Activated T-cell treated with anti-CD3 and anti-CD28 coated beads, Interleukin-2, amount 50 U/mL, for 72 hours (primary cell): ENCODE measurements at regions not wholly inside any gene's neighbourhood (a gene's known extent, or its start where the extent isn't known, plus 50 kb on each side); places are given as distances from the start of the nearest gene placed in this dataset.

Source experiments
- ATAC-seq, 2 donors: fragments of 150-1000 bp; cut with Tn5 transposase; replicated peaks in 1 of 2; 2 replicates each; pipeline ENCODE4 v1.10.0; 2021; ENCODE audit warnings: moderate library complexity in 2 of 2, mild to moderate bottlenecking in 1 of 2
- DNase-seq, 2 donors: peaks; one replicate each; pipeline ENCODE4 v3.0.0; 2021 to 2022; ENCODE audit warnings: mixed read lengths in 1 of 2
- H3K27ac Mint-ChIP-seq: one replicate; pipeline ENCODE4 v1.8.0; 2022; ENCODE audit warnings: mild to moderate bottlenecking, moderate library complexity, mixed read lengths
- H3K27me3 Mint-ChIP-seq: one replicate; pipeline ENCODE4 v1.8.0; 2022; ENCODE audit warnings: low read depth, mixed read lengths
- H3K36me3 Mint-ChIP-seq, 2 donors: one replicate each; pipeline ENCODE4 v1.8.0; 2022; ENCODE audit warnings: mixed read lengths in 2 of 2, mild to moderate bottlenecking in 1 of 2; ENCODE audit not compliant: insufficient read depth in 2 of 2
- H3K4me1 Mint-ChIP-seq: one replicate; pipeline ENCODE4 v1.8.0; 2022; ENCODE audit warnings: low read depth, mixed read lengths
- H3K4me3 Mint-ChIP-seq, 2 donors: one replicate each; pipeline ENCODE4 v1.8.0; 2022; ENCODE audit warnings: mild to moderate bottlenecking in 2 of 2, mixed read lengths in 2 of 2, moderate library complexity in 2 of 2
- H3K9me3 Mint-ChIP-seq, 2 donors: one replicate each; pipeline ENCODE4 v1.8.0; 2022; ENCODE audit warnings: mixed read lengths in 2 of 2

- no peaks in the 10 kb centered on the region for H3K4me1 Mint-ChIP-seq
- H3K4me3 Mint-ChIP-seq = no peak overlapping the region
- no peak for DNase-seq
- H3K9me3 Mint-ChIP-seq = no peaks in the 10 kb centered on the region
- H3K36me3 Mint-ChIP-seq = no peaks in the 10 kb centered on the region
- peaks cover 12% of the 10 kb centered on the region for H3K27me3 Mint-ChIP-seq
- no peak overlapping the region for H3K27ac Mint-ChIP-seq
- ATAC-seq = no peak
Observed at GRCh38 chr16:50881956-50882355, 140.1 kb downstream of the CYLD start.

GRCh38 chr16:50881331-50881830 is 139.5 kb downstream of the CYLD start:
- H3K4me3 Mint-ChIP-seq = no peak overlapping the region
- no peak for ATAC-seq
- H3K4me1 Mint-ChIP-seq = no peaks in the 10 kb centered on the region
- DNase-seq = no peak
- no peaks in the 10 kb centered on the region for H3K36me3 Mint-ChIP-seq
- peaks cover 12% of the 10 kb centered on the region for H3K27me3 Mint-ChIP-seq
- H3K9me3 Mint-ChIP-seq = no peaks in the 10 kb centered on the region
- no peak overlapping the region for H3K27ac Mint-ChIP-seq

- ATAC-seq (no peak), DNase-seq (no peak)
- Mint-ChIP-seq H3K4me3 (no peak overlapping the region), H3K27ac (no peak overlapping the region), H3K36me3 (no peaks in the 10 kb centered on the region), H3K9me3 (no peaks in the 10 kb centered on the region), H3K4me1 (no peaks in the 10 kb centered on the region), H3K27me3 (peaks cover 12% of the 10 kb centered on the region)
Observed at GRCh38 chr16:50880926-50881325, 139.0 kb downstream of the CYLD start.

- no peak overlapping the region for H3K27ac Mint-ChIP-seq
- H3K9me3 Mint-ChIP-seq = no peaks in the 10 kb centered on the region
- H3K36me3 Mint-ChIP-seq = no peaks in the 10 kb centered on the region
- H3K4me3 Mint-ChIP-seq = no peak overlapping the region
- no peaks in the 10 kb centered on the region for H3K4me1 Mint-ChIP-seq
- ATAC-seq (no peak), DNase-seq (no peak)
- peaks cover 12% of the 10 kb centered on the region for H3K27me3 Mint-ChIP-seq
Observed at GRCh38 chr16:50879873-50880695, 138.2 kb downstream of the CYLD start.

GRCh38 chr16:50878966-50879615 is 137.2 kb downstream of the CYLD start:
- peaks cover 12% of the 10 kb centered on the region for H3K27me3 Mint-ChIP-seq
- no peaks in the 10 kb centered on the region for H3K36me3 Mint-ChIP-seq
- ATAC-seq (no peak), DNase-seq (no peak)
- H3K4me3 Mint-ChIP-seq = no peak overlapping the region
- no peaks in the 10 kb centered on the region for H3K9me3 Mint-ChIP-seq
- no peak overlapping the region for H3K27ac Mint-ChIP-seq
- H3K4me1 Mint-ChIP-seq = no peaks in the 10 kb centered on the region

GRCh38 chr16:50878536-50878935 is 136.7 kb downstream of the CYLD start:
- ATAC-seq (no peak), DNase-seq (no peak)
- Mint-ChIP-seq H3K27me3 (peaks cover 11% of the 10 kb centered on the region), H3K27ac (no peak overlapping the region), H3K4me3 (no peak overlapping the region), H3K4me1 (no peaks in the 10 kb centered on the region), H3K9me3 (no peaks in the 10 kb centered on the region), H3K36me3 (no peaks in the 10 kb centered on the region)

- no peaks in the 10 kb centered on the region for H3K36me3 Mint-ChIP-seq
- peaks cover 6% of the 10 kb centered on the region for H3K27me3 Mint-ChIP-seq
- no peak overlapping the region for H3K4me3 Mint-ChIP-seq
- no peaks in the 10 kb centered on the region for H3K9me3 Mint-ChIP-seq
- no peak overlapping the region for H3K27ac Mint-ChIP-seq
- ATAC-seq = no peak
- no peak for DNase-seq
- no peaks in the 10 kb centered on the region for H3K4me1 Mint-ChIP-seq
Observed at GRCh38 chr16:50876263-50876662, 134.4 kb downstream of the CYLD start.

- H3K27ac Mint-ChIP-seq = no peak overlapping the region
- no peak overlapping the region for H3K4me3 Mint-ChIP-seq
- H3K36me3 Mint-ChIP-seq = no peaks in the 10 kb centered on the region
Observed at GRCh38 chr16:50868577-50868976, 126.7 kb downstream of the CYLD start.

GRCh38 chr16:50866806-50867205 is 124.9 kb downstream of the CYLD start:
- Mint-ChIP-seq H3K27me3 (peaks cover 5% of the 10 kb centered on the region), H3K27ac (no peak overlapping the region), H3K4me3 (no peak overlapping the region), H3K36me3 (no peaks in the 10 kb centered on the region), H3K9me3 (no peaks in the 10 kb centered on the region), H3K4me1 (no peaks in the 10 kb centered on the region)
- ATAC-seq (no peak), DNase-seq (no peak)

More at GRCh38 chr16:50868577-50868976, 126.7 kb downstream of the CYLD start:
- Mint-ChIP-seq H3K27me3 (peaks cover 5% of the 10 kb centered on the region), H3K4me1 (no peaks in the 10 kb centered on the region), H3K9me3 (no peaks in the 10 kb centered on the region)
- DNase-seq (no peak), ATAC-seq (no peak)

- no peak for DNase-seq
- no peak overlapping the region for H3K4me3 Mint-ChIP-seq
- H3K27me3 Mint-ChIP-seq = no peaks in the 10 kb centered on the region
- no peaks in the 10 kb centered on the region for H3K9me3 Mint-ChIP-seq
- no peaks in the 10 kb centered on the region for H3K36me3 Mint-ChIP-seq
- H3K4me1 Mint-ChIP-seq = no peaks in the 10 kb centered on the region
- ATAC-seq = no peak
- H3K27ac Mint-ChIP-seq = no peak overlapping the region
Observed at GRCh38 chr16:50864386-50864785, 122.5 kb downstream of the CYLD start.

- Mint-ChIP-seq H3K4me3 (no peak overlapping the region), H3K36me3 (no peaks in the 10 kb centered on the region), H3K9me3 (no peaks in the 10 kb centered on the region), H3K27me3 (no peaks in the 10 kb centered on the region), H3K4me1 (no peaks in the 10 kb centered on the region), H3K27ac (no peak overlapping the region)
- ATAC-seq (no peak), DNase-seq (no peak)
Observed at GRCh38 chr16:50863644-50864144, 121.8 kb downstream of the CYLD start.

GRCh38 chr16:50862818-50863643 is 121.1 kb downstream of the CYLD start:
- no peaks in the 10 kb centered on the region for H3K27me3 Mint-ChIP-seq
- H3K4me3 Mint-ChIP-seq = no peak overlapping the region
- no peak for ATAC-seq

GRCh38 chr16:50861970-50862411 is 120.1 kb downstream of the CYLD start:
- no peaks in the 10 kb centered on the region for H3K4me1 Mint-ChIP-seq
- H3K9me3 Mint-ChIP-seq = no peaks in the 10 kb centered on the region
- H3K27me3 Mint-ChIP-seq = no peaks in the 10 kb centered on the region
- ATAC-seq (no peak), DNase-seq (no peak)
- H3K4me3 Mint-ChIP-seq = no peak overlapping the region
- H3K36me3 Mint-ChIP-seq = no peaks in the 10 kb centered on the region
- H3K27ac Mint-ChIP-seq = no peak overlapping the region

More at GRCh38 chr16:50862818-50863643, 121.1 kb downstream of the CYLD start:
- no peak overlapping the region for H3K27ac Mint-ChIP-seq
- H3K9me3 Mint-ChIP-seq = no peaks in the 10 kb centered on the region
- H3K4me1 Mint-ChIP-seq = no peaks in the 10 kb centered on the region
- no peaks in the 10 kb centered on the region for H3K36me3 Mint-ChIP-seq
- DNase-seq = no peak
